Keratinocyte (primary cell): ENCODE measurements at regions not wholly inside any gene's neighbourhood (a gene's known extent, or its start where the extent isn't known, plus 50 kb on each side); places are given as distances from the start of the nearest gene placed in this dataset.

Experiments
- DNase-seq: peaks from one replicate; pipeline ENCODE4 v3.0.0-alpha.2; 2011; ENCODE audit warnings: low read depth, missing footprints, low spot score
- FAIRE-seq: peaks from 2 replicates; lab custom pipeline; 2011; peaks lifted over from hg19 to GRCh38; lab: Jason Lieb, UNC
- H2AFZ ChIP-seq: 2 replicates; pipeline ENCODE4 v1.6.0; 2012; ENCODE audit warnings: low read length, control low read depth, inconsistent platforms; ENCODE audit not compliant: control insufficient read depth
- H3K27ac ChIP-seq: 2 replicates; pipeline ENCODE4 v1.5.1; 2011; ENCODE audit warnings: low read length; ENCODE audit not compliant: control insufficient read depth, insufficient read depth
- H3K27me3 ChIP-seq: 3 replicates; pipeline ENCODE4 v1.6.0; 2011; ENCODE audit warnings: low read length; ENCODE audit not compliant: control insufficient read depth, insufficient read depth; ENCODE audit errors: extremely low read depth
- H3K36me3 ChIP-seq, 2 experiments: 2 replicates in 1 of 2; 3 replicates in 1 of 2; pipeline ENCODE4 v1.5.1; 2011; ENCODE audit warnings: low read length in 2 of 2, mild to moderate bottlenecking in 1 of 2; ENCODE audit not compliant: control insufficient read depth in 2 of 2, insufficient read depth in 2 of 2; ENCODE audit errors: extremely low read depth in 1 of 2
- H3K4me1 ChIP-seq: 3 replicates; pipeline ENCODE4 v1.5.1; 2011; ENCODE audit warnings: low read length; ENCODE audit not compliant: control insufficient read depth, insufficient read depth; ENCODE audit errors: extremely low read depth
- H3K4me2 ChIP-seq: 3 replicates; pipeline ENCODE4 v1.6.0; 2011; ENCODE audit warnings: low read depth, low read length; ENCODE audit not compliant: control insufficient read depth, insufficient read depth; ENCODE audit errors: extremely low read depth
- H3K4me3 ChIP-seq, 3 experiments: fragments of 200-600 bp in 1 of 3; sonication (generic) in 1 of 3; 2 replicates in 2 of 3; 3 replicates in 1 of 3; pipeline ENCODE4 v1.5.1; 2011 to 2016; ENCODE audit warnings: low read length in 3 of 3, mild to moderate bottlenecking in 3 of 3, control low read depth in 2 of 3, inconsistent platforms in 1 of 3, low read depth in 1 of 3, mixed read lengths in 1 of 3, mixed run types in 1 of 3, moderate library complexity in 1 of 3; ENCODE audit not compliant: control insufficient read depth in 2 of 3, insufficient read depth in 2 of 3; ENCODE audit errors: extremely low read depth in 1 of 3
- H3K79me2 ChIP-seq: 2 replicates; pipeline ENCODE4 v1.6.0; 2012; ENCODE audit warnings: low read length; ENCODE audit not compliant: control insufficient read depth, insufficient read depth
- H3K9ac ChIP-seq: 3 replicates; pipeline ENCODE4 v1.6.0; 2011; ENCODE audit warnings: low read length; ENCODE audit not compliant: control insufficient read depth, insufficient read depth; ENCODE audit errors: extremely low read depth
- H3K9me1 ChIP-seq: 3 replicates; pipeline ENCODE4 v1.6.0; 2011; ENCODE audit warnings: low read length; ENCODE audit not compliant: control insufficient read depth, insufficient read depth; ENCODE audit errors: extremely low read depth
- H3K9me3 ChIP-seq: 2 replicates; pipeline ENCODE4 v1.5.1; 2012; ENCODE audit warnings: low read depth, low read length; ENCODE audit not compliant: control insufficient read depth
- H4K20me1 ChIP-seq: 3 replicates; pipeline ENCODE4 v1.6.0; 2011; ENCODE audit warnings: low read length; ENCODE audit not compliant: control insufficient read depth, insufficient read depth; ENCODE audit errors: extremely low read depth
- CTCF ChIP-seq, 3 experiments: IDR thresholded peaks in 1 of 3; conservative IDR thresholded peaks in 1 of 3; optimal IDR thresholded peaks in 1 of 3; 2 replicates in 2 of 3; 3 replicates in 1 of 3; pipeline versions ENCODE3 to v1.5.1; 2011; ENCODE audit warnings: low read length in 3 of 3, mild to moderate bottlenecking in 3 of 3, moderate library complexity in 2 of 3, control low read depth in 1 of 3, inconsistent platforms in 1 of 3; ENCODE audit not compliant: insufficient read depth in 2 of 3; ENCODE audit errors: extremely low read depth in 1 of 3
- EZH2 ChIP-seq: IDR thresholded peaks from one replicate; pipeline ENCODE4 v1.6.1; 2012; ENCODE audit warnings: inconsistent platforms, mild to moderate bottlenecking, low read length, moderate library complexity
- dilution Hi-C: fragments of 300-500 bp; cut with MboI; formaldehyde crosslinking; loops from one replicate; pipeline ENCODE4 v1.7.0; 2020; ENCODE audit warnings: low sequenced_read_pairs; ENCODE audit not compliant: extremely low pct_ligation_motif_present

DNA sequence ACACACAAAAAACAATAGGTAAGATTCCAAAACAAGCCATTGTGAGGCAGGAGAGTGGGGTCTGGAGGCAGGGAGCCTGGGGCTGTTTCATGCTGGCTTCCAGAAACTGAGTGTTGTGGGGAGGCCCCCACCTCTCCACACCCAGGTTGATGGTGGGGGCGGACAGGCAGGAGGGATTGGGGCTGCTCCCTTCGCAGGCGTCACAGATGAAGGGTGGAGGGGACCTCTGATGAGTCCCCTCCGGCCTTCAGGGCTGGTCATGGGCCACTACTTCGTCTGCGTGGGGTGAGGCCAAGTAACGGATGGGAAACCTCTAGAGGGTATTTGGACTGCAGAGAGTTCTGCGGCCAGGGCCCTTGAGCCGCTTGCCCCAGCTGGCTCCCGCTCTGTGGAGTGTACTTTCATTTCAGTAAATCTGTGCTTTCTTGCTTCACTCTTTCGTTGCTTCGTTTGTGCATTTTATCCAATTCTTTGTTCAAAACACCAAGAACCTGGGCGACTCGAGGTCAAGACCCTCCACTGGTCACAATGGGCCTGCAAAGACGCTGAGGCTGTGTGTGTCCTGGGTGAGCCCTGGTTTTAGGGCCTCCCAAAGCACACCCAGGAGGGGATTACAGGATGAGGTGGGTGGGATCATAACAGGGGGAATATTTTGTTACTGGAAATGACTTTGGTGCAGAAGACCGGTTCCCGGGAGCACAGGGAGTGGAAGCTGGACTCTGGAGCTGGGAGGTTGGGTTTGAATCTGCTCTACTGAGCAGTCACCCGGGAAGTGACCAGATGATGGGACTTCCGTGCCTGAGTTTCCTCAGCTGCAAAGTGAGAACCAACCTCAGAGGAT lies 83.7 kb upstream of the ADRA2C start:
- Histone ChIP-seq H3K4me2 (no peak overlapping the region), H3K27ac (no peak overlapping the region), H4K20me1 (no peaks in the 10 kb centered on the region), H3K9me1 (no peaks in the 10 kb centered on the region), H3K27me3 (no peaks in the 10 kb centered on the region), H3K9ac (no peak overlapping the region), H3K4me3 (no peak overlapping the region), H3K36me3 (no peaks in the 10 kb centered on the region), H3K4me1 (no peaks in the 10 kb centered on the region), H3K79me2 (no peaks in the 10 kb centered on the region), H3K9me3 (no peaks in the 10 kb centered on the region), H2AFZ (no peak overlapping the region)
- no peak for FAIRE-seq
- no peak for TF ChIP-seq CTCF (optimal IDR thresholded peaks at IDR 0.05 in 1 of 3, IDR thresholded peaks at IDR 0.05 in 1 of 3, conservative IDR thresholded peaks at IDR 0.05 in 1 of 3; ENCODE audit: extremely low read depth in 1 of 3, insufficient read depth in 2 of 3, low read length in 3 of 3)
- TF ChIP-seq EZH2 = no peak
- dilution Hi-C loops = no loop called here
- no peak for DNase-seq

- Histone ChIP-seq H3K27me3 (no peaks in the 10 kb centered on the region), H3K9ac (no peak overlapping the region), H3K4me2 (no peak overlapping the region), H3K4me3 (no peak overlapping the region), H3K36me3 (no peaks in the 10 kb centered on the region), H3K9me3 (no peaks in the 10 kb centered on the region), H3K4me1 (no peaks in the 10 kb centered on the region), H4K20me1 (no peaks in the 10 kb centered on the region), H3K79me2 (no peaks in the 10 kb centered on the region), H3K27ac (no peak overlapping the region), H2AFZ (no peak overlapping the region), H3K9me1 (no peaks in the 10 kb centered on the region)
- FAIRE-seq (no peak), DNase-seq (no peak)
- TF ChIP-seq CTCF (optimal IDR thresholded peaks at IDR 0.05 in 1 of 3, IDR thresholded peaks at IDR 0.05 in 1 of 3, conservative IDR thresholded peaks at IDR 0.05 in 1 of 3; ENCODE audit: extremely low read depth in 1 of 3, insufficient read depth in 2 of 3, low read length in 3 of 3) = no peak
- no peak for TF ChIP-seq EZH2
- dilution Hi-C loops = no loop called here
These were observed 85.0 kb upstream of the ADRA2C start for GRCh38 chr4:3681191-3681590.
